ENCODE measurements at regions not wholly inside any gene's neighbourhood (a gene's known extent, or its start where the extent isn't known, plus 50 kb on each side); places are given as distances from the start of the nearest gene placed in this dataset.

GRCh38 chr3:182284793-182285192 is 508.5 kb upstream of the ATP11B start:
- no peak overlapping the region for H3K4me3 ChIP-seq (replicated peaks; ENCODE audit: insufficient read depth, low read length)
- H3K27ac ChIP-seq (replicated peaks): no peak overlapping the region
- H3K27me3 ChIP-seq (ENCODE audit: insufficient read depth, poor library complexity, severe bottlenecking): no peaks in the 10 kb centered on the region
- TF ChIP-seq, protein P1, sequence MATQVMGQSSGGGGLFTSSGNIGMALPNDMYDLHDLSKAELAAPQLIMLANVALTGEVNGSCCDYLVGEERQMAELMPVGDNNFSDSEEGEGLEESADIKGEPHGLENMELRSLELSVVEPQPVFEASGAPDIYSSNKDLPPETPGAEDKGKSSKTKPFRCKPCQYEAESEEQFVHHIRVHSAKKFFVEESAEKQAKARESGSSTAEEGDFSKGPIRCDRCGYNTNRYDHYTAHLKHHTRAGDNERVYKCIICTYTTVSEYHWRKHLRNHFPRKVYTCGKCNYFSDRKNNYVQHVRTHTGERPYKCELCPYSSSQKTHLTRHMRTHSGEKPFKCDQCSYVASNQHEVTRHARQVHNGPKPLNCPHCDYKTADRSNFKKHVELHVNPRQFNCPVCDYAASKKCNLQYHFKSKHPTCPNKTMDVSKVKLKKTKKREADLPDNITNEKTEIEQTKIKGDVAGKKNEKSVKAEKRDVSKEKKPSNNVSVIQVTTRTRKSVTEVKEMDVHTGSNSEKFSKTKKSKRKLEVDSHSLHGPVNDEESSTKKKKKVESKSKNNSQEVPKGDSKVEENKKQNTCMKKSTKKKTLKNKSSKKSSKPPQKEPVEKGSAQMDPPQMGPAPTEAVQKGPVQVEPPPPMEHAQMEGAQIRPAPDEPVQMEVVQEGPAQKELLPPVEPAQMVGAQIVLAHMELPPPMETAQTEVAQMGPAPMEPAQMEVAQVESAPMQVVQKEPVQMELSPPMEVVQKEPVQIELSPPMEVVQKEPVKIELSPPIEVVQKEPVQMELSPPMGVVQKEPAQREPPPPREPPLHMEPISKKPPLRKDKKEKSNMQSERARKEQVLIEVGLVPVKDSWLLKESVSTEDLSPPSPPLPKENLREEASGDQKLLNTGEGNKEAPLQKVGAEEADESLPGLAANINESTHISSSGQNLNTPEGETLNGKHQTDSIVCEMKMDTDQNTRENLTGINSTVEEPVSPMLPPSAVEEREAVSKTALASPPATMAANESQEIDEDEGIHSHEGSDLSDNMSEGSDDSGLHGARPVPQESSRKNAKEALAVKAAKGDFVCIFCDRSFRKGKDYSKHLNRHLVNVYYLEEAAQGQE (IDR thresholded peaks at IDR 0.05; ENCODE audit: insufficient replicate concordance, low read depth): no peak
- TF ChIP-seq POLR2AphosphoS5 (IDR thresholded peaks at IDR 0.05; ENCODE audit: low read depth) (no peak), GABPA (IDR thresholded peaks at IDR 0.05; ENCODE audit: low read depth) (no peak), SPI1 (IDR thresholded peaks at IDR 0.05; ENCODE audit: borderline replicate concordance, low read depth) (no peak)
- TF ChIP-seq, protein P2, sequence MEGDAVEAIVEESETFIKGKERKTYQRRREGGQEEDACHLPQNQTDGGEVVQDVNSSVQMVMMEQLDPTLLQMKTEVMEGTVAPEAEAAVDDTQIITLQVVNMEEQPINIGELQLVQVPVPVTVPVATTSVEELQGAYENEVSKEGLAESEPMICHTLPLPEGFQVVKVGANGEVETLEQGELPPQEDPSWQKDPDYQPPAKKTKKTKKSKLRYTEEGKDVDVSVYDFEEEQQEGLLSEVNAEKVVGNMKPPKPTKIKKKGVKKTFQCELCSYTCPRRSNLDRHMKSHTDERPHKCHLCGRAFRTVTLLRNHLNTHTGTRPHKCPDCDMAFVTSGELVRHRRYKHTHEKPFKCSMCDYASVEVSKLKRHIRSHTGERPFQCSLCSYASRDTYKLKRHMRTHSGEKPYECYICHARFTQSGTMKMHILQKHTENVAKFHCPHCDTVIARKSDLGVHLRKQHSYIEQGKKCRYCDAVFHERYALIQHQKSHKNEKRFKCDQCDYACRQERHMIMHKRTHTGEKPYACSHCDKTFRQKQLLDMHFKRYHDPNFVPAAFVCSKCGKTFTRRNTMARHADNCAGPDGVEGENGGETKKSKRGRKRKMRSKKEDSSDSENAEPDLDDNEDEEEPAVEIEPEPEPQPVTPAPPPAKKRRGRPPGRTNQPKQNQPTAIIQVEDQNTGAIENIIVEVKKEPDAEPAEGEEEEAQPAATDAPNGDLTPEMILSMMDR (IDR thresholded peaks at IDR 0.05; ENCODE audit: insufficient read depth, low read length): no peak
- no peak for DNase-seq (ENCODE audit: low read depth in 1 of 2, low spot score in 1 of 2)

GRCh38 chr3:182292591-182292990 is 500.7 kb upstream of the ATP11B start:
- TF ChIP-seq, protein P1 (IDR thresholded peaks at IDR 0.05; ENCODE audit: insufficient replicate concordance, low read depth): no peak
- TF ChIP-seq POLR2AphosphoS5 (IDR thresholded peaks at IDR 0.05; ENCODE audit: low read depth) (no peak), GABPA (IDR thresholded peaks at IDR 0.05; ENCODE audit: low read depth) (no peak), SPI1 (IDR thresholded peaks at IDR 0.05; ENCODE audit: borderline replicate concordance, low read depth) (no peak)
- TF ChIP-seq, protein P2 (IDR thresholded peaks at IDR 0.05; ENCODE audit: insufficient read depth, low read length): no peak
- DNase-seq (ENCODE audit: low read depth in 1 of 2, low spot score in 1 of 2): no peak
- Histone ChIP-seq H3K4me3 (replicated peaks; ENCODE audit: insufficient read depth, low read length) (no peak overlapping the region), H3K27me3 (ENCODE audit: insufficient read depth, poor library complexity, severe bottlenecking) (no peaks in the 10 kb centered on the region), H3K27ac (replicated peaks) (no peak overlapping the region)

DNA sequence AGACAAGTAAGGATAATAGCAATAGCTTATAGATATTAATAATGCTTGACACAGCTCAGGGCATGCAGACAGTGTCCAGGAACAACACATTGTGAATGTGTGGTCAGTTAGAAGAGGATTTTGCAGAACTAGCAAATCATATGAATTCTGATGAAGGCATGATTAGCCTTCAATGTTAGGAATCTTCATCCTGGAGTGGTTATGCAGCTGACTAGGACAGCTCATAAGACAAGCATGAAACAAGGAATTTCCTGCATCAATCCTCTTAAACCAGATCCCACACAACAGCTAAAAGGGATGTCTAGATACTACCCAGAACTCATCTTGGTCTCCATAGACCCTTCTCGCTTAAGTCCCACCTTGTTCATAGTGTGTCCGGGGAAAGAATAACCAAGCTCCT is 499.0 kb upstream of the ATP11B start:
- no peak overlapping the region for H3K27ac ChIP-seq (replicated peaks)
- H3K27me3 ChIP-seq (ENCODE audit: insufficient read depth, poor library complexity, severe bottlenecking): no peaks in the 10 kb centered on the region
- no peak overlapping the region for H3K4me3 ChIP-seq (replicated peaks; ENCODE audit: insufficient read depth, low read length)
- TF ChIP-seq GABPA (IDR thresholded peaks at IDR 0.05; ENCODE audit: low read depth): no peak
- TF ChIP-seq SPI1 (IDR thresholded peaks at IDR 0.05; ENCODE audit: borderline replicate concordance, low read depth): no peak
- TF ChIP-seq, protein P2 (IDR thresholded peaks at IDR 0.05; ENCODE audit: insufficient read depth, low read length): no peak
- TF ChIP-seq, protein P1 (IDR thresholded peaks at IDR 0.05; ENCODE audit: insufficient replicate concordance, low read depth): no peak
- no peak for TF ChIP-seq POLR2AphosphoS5 (IDR thresholded peaks at IDR 0.05; ENCODE audit: low read depth)
- DNase-seq (ENCODE audit: low read depth in 1 of 2, low spot score in 1 of 2): no peak

All from HL-60 (cell line).